ENCODE measurements at regions not wholly inside any gene's neighbourhood (a gene's known extent, or its start where the extent isn't known, plus 50 kb on each side); places are given as distances from the start of the nearest gene placed in this dataset.

DNA sequence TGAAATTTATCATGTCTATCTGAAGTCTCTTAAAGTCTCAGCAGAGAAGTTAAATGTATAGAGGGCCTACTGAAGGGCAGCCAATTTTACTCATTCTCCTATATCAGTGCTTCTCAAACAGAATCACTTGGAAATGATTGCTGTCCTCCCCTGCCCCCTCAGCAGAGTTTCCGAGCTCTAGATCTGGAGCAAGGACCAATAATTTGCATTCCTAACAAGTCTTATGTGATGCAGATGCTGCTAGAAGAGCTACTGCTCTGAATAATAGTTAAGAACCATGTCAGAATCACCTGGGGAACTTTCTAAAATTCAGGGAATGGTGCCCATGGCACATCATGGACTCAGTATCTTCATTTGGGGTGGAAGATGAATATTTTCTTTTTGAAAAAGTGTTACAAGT is 105.6 kb upstream of the EPHA4 start:
- no peak for TF ChIP-seq EZH2 (IDR thresholded peaks at IDR 0.05; ENCODE audit: borderline replicate concordance, low read depth, low read length, poor library complexity, severe bottlenecking)
- TF ChIP-seq, protein P1, sequence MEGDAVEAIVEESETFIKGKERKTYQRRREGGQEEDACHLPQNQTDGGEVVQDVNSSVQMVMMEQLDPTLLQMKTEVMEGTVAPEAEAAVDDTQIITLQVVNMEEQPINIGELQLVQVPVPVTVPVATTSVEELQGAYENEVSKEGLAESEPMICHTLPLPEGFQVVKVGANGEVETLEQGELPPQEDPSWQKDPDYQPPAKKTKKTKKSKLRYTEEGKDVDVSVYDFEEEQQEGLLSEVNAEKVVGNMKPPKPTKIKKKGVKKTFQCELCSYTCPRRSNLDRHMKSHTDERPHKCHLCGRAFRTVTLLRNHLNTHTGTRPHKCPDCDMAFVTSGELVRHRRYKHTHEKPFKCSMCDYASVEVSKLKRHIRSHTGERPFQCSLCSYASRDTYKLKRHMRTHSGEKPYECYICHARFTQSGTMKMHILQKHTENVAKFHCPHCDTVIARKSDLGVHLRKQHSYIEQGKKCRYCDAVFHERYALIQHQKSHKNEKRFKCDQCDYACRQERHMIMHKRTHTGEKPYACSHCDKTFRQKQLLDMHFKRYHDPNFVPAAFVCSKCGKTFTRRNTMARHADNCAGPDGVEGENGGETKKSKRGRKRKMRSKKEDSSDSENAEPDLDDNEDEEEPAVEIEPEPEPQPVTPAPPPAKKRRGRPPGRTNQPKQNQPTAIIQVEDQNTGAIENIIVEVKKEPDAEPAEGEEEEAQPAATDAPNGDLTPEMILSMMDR (conservative IDR thresholded peaks at IDR 0.05; ENCODE audit: low read depth, low read length), result no peak
- Histone ChIP-seq H3K27me3 (replicated peaks; ENCODE audit: insufficient read depth, low read depth, low read length, poor library complexity) (no peaks in the 10 kb centered on the region), H3K4me1 (ENCODE audit: insufficient read depth, low read length, poor library complexity, severe bottlenecking) (no peaks in the 10 kb centered on the region), H3K27ac (ENCODE audit: low read depth, low read length, poor library complexity, severe bottlenecking) (no peak overlapping the region), H3K36me3 (ENCODE audit: insufficient read depth, low read length, poor library complexity, severe bottlenecking) (no peaks in the 10 kb centered on the region), H3K4me3 (ENCODE audit: low read depth, low read length, poor library complexity, severe bottlenecking) (no peak overlapping the region), H3K9me3 (ENCODE audit: low read depth, low read length, poor library complexity, severe bottlenecking) (no peaks in the 10 kb centered on the region)
- BruUV-seq (replicated peaks), result no TSS peak
- CTCF ChIA-PET, result no interaction called here
- DNase-seq (ENCODE audit: low spot score), result no peak
- intact Hi-C loops (cut with micrococcal nuclease; ENCODE audit: unreplicated experiment), result no loop called here
- POLR2A ChIA-PET (ENCODE audit: low non-redundant PET), result no interaction called here

DNA sequence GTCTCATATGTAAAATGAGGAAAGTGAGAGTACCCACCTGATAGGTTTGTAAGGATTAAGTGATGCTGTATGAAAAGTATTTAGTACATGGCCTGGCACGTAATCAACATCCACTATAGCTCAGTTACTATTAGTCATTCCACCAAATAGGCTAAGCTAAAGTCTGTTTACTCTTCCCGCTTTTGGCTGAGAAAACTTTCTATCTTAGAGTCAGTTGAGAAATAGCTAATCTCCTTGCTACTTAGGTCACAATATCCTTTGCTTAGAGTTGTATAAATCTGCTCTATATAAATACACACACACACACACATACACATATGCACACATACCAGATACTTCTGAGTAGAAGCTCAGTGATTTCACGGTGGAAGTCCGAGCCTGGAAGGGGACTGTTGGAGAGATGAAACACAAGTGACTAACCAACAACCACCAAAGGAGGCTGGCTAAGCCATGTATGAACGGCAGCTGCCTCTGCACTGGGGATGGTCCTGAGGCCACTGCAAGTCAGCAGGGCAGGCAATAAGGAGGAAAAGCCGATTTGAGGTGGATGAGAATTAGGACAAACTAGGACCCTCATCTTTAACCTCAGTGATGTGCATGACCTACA is 104.6 kb upstream of the EPHA4 start:
- DNase-seq (ENCODE audit: low spot score), result no peak
- Histone ChIP-seq H3K4me1 (ENCODE audit: insufficient read depth, low read length, poor library complexity, severe bottlenecking) (no peaks in the 10 kb centered on the region), H3K27me3 (replicated peaks; ENCODE audit: insufficient read depth, low read depth, low read length, poor library complexity) (no peaks in the 10 kb centered on the region), H3K4me3 (ENCODE audit: low read depth, low read length, poor library complexity, severe bottlenecking) (no peak overlapping the region), H3K9me3 (ENCODE audit: low read depth, low read length, poor library complexity, severe bottlenecking) (no peaks in the 10 kb centered on the region), H3K36me3 (ENCODE audit: insufficient read depth, low read length, poor library complexity, severe bottlenecking) (no peaks in the 10 kb centered on the region), H3K27ac (ENCODE audit: low read depth, low read length, poor library complexity, severe bottlenecking) (no peak overlapping the region)
- TF ChIP-seq, protein P1 (conservative IDR thresholded peaks at IDR 0.05; ENCODE audit: low read depth, low read length), result no peak
- no peak for TF ChIP-seq EZH2 (IDR thresholded peaks at IDR 0.05; ENCODE audit: borderline replicate concordance, low read depth, low read length, poor library complexity, severe bottlenecking)
- POLR2A ChIA-PET (ENCODE audit: low non-redundant PET), result no interaction called here
- BruUV-seq (replicated peaks), result no TSS peak
- intact Hi-C loops (cut with micrococcal nuclease; ENCODE audit: unreplicated experiment), result no loop called here
- CTCF ChIA-PET, result no interaction called here

DNA sequence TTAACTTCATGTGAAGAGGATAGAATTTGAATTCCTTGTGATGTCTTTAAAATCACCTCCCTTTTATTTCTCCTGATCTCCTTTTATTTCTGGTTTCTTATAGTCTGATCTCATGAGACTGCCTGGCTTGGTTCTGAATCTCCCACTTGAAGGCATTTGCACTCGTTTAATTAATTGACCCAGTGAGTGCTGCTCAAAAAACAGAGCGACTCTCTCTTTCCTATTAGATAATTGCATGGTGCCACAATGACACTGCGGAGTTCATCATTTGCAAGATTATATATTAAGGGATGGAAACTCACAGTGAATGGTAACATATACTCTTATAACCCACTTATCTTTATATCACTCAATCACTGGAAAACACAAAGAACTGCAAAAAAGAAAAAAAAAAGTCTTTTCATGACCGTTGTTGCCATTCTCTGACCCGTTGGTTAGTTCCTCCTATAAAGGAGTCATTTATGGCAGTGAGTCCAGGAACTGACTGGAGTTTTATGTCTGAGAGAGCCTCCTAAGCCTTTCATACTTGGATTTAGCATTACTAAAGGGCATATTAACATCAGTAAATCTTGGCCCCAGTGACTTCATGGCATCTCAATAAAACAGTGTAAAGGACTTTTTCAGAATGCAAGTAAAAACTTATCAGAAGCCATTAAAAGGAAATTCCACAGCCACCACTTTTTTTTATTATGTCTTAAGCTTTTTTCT is 103.3 kb upstream of the EPHA4 start:
- no peak overlapping the region for H3K27ac ChIP-seq (ENCODE audit: low read depth, low read length, poor library complexity, severe bottlenecking)
- DNase-seq (ENCODE audit: low spot score), result no peak
- no peak for TF ChIP-seq EZH2 (IDR thresholded peaks at IDR 0.05; ENCODE audit: borderline replicate concordance, low read depth, low read length, poor library complexity, severe bottlenecking)
- TF ChIP-seq, protein P1 (conservative IDR thresholded peaks at IDR 0.05; ENCODE audit: low read depth, low read length), result no peak
- H3K4me3 ChIP-seq (ENCODE audit: low read depth, low read length, poor library complexity, severe bottlenecking), result no peak overlapping the region
- ChIA-PET POLR2A (ENCODE audit: low non-redundant PET) (no interaction called here), CTCF (no interaction called here)
- no peaks in the 10 kb centered on the region for H3K36me3 ChIP-seq (ENCODE audit: insufficient read depth, low read length, poor library complexity, severe bottlenecking)
- no TSS peak for BruUV-seq (replicated peaks)
- no peaks in the 10 kb centered on the region for H3K27me3 ChIP-seq (replicated peaks; ENCODE audit: insufficient read depth, low read depth, low read length, poor library complexity)
- no peaks in the 10 kb centered on the region for H3K9me3 ChIP-seq (ENCODE audit: low read depth, low read length, poor library complexity, severe bottlenecking)
- no peaks in the 10 kb centered on the region for H3K4me1 ChIP-seq (ENCODE audit: insufficient read depth, low read length, poor library complexity, severe bottlenecking)
- intact Hi-C loops (cut with micrococcal nuclease; ENCODE audit: unreplicated experiment), result no loop called here
